ENCODE measurements at regions not wholly inside any gene's neighbourhood (a gene's known extent, or its start where the extent isn't known, plus 50 kb on each side); places are given as distances from the start of the nearest gene placed in this dataset.

- TF ChIP-seq NR2F1 (conservative IDR thresholded peaks at IDR 0.05) (no peak), EZH2 (IDR thresholded peaks at IDR 0.05; ENCODE audit: borderline replicate concordance, control insufficient read depth, low read depth, low read length) (no peak), RUNX3 (IDR thresholded peaks at IDR 0.05; ENCODE audit: low read length) (no peak), SIN3A (IDR thresholded peaks at IDR 0.05; ENCODE audit: low read depth, low read length) (no peak), ELK1 (IDR thresholded peaks at IDR 0.05; ENCODE audit: low read depth, low read length) (no peak), ATF3 (IDR thresholded peaks at IDR 0.05; ENCODE audit: borderline replicate concordance, extremely low read depth, low read depth, low read length) (no peak), PAX5 (IDR thresholded peaks at IDR 0.05; ENCODE audit: borderline replicate concordance, low read depth, low read length) (no peak), MXI1 (IDR thresholded peaks at IDR 0.05; ENCODE audit: low read depth, low read length) (no peak), ATF2 (IDR thresholded peaks at IDR 0.05; ENCODE audit: low read length) (no peak), KDM1A (IDR thresholded peaks at IDR 0.05; ENCODE audit: borderline replicate concordance) (no peak), POLR2A (IDR thresholded peaks at IDR 0.05; ENCODE audit: low read depth, low read length) (no peak)
- TF ChIP-seq, protein P1, sequence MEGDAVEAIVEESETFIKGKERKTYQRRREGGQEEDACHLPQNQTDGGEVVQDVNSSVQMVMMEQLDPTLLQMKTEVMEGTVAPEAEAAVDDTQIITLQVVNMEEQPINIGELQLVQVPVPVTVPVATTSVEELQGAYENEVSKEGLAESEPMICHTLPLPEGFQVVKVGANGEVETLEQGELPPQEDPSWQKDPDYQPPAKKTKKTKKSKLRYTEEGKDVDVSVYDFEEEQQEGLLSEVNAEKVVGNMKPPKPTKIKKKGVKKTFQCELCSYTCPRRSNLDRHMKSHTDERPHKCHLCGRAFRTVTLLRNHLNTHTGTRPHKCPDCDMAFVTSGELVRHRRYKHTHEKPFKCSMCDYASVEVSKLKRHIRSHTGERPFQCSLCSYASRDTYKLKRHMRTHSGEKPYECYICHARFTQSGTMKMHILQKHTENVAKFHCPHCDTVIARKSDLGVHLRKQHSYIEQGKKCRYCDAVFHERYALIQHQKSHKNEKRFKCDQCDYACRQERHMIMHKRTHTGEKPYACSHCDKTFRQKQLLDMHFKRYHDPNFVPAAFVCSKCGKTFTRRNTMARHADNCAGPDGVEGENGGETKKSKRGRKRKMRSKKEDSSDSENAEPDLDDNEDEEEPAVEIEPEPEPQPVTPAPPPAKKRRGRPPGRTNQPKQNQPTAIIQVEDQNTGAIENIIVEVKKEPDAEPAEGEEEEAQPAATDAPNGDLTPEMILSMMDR (IDR thresholded peaks at IDR 0.05 in 2 of 3, conservative IDR thresholded peaks at IDR 0.05 in 1 of 3; ENCODE audit: control insufficient read depth in 2 of 3, extremely low read depth in 1 of 3, insufficient read depth in 1 of 3, low read depth in 3 of 3, low read length in 3 of 3) = no peak
- TF ChIP-seq, protein P2, sequence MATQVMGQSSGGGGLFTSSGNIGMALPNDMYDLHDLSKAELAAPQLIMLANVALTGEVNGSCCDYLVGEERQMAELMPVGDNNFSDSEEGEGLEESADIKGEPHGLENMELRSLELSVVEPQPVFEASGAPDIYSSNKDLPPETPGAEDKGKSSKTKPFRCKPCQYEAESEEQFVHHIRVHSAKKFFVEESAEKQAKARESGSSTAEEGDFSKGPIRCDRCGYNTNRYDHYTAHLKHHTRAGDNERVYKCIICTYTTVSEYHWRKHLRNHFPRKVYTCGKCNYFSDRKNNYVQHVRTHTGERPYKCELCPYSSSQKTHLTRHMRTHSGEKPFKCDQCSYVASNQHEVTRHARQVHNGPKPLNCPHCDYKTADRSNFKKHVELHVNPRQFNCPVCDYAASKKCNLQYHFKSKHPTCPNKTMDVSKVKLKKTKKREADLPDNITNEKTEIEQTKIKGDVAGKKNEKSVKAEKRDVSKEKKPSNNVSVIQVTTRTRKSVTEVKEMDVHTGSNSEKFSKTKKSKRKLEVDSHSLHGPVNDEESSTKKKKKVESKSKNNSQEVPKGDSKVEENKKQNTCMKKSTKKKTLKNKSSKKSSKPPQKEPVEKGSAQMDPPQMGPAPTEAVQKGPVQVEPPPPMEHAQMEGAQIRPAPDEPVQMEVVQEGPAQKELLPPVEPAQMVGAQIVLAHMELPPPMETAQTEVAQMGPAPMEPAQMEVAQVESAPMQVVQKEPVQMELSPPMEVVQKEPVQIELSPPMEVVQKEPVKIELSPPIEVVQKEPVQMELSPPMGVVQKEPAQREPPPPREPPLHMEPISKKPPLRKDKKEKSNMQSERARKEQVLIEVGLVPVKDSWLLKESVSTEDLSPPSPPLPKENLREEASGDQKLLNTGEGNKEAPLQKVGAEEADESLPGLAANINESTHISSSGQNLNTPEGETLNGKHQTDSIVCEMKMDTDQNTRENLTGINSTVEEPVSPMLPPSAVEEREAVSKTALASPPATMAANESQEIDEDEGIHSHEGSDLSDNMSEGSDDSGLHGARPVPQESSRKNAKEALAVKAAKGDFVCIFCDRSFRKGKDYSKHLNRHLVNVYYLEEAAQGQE (IDR thresholded peaks at IDR 0.05; ENCODE audit: low read depth, low read length) = no peak
Observed at GRCh38 chr12:127233016-127233415, 1034.0 kb upstream of the TMEM132C start.
